HepG2 (cell line): ENCODE measurements at regions not wholly inside any gene's neighbourhood (a gene's known extent, or its start where the extent isn't known, plus 50 kb on each side); places are given as distances from the start of the nearest gene placed in this dataset.

Experiments used
- ATAC-seq: fragments of 200-7000 bp; cut with Tn5 transposase; 3 replicates; pipeline ENCODE4 v1.9.1; 2020; ENCODE audit warnings: mild to moderate bottlenecking, moderate library complexity
- BruUV-seq: library from RNA; stranded (reverse); fragments of 400-500 nt; replicated peaks from 2 replicates; lab custom pipeline; 2021; lab: Mats Ljungman, UMichigan
- CTCF ChIA-PET: fragments of 300-600 bp; formaldehyde crosslinking; extraction: SDS; loops from one replicate; lab custom pipeline; 2021; ENCODE audit warnings: low total read pairs, inconsistent platforms, low intra/inter-chr PET ratio; lab: Yijun Ruan, JAX
- POLR2A ChIA-PET: fragments of 350-600 bp; sonication (Branson Sonifier 250); formaldehyde crosslinking; loops from one replicate; lab custom pipeline; 2020; ENCODE audit warnings: antibody characterized with exemption, inconsistent platforms; lab: Yijun Ruan, JAX
- DNase-seq: peaks from one replicate; pipeline ENCODE4 v3.0.0-alpha.2; 2015; ENCODE audit warnings: low spot score
- FAIRE-seq: peaks from 3 replicates; lab custom pipeline; 2011; peaks lifted over from hg19 to GRCh38; lab: Jason Lieb, UNC
- H2AFZ ChIP-seq: one replicate; pipeline ENCODE4 v1.6.1; 2011; ENCODE audit warnings: low read length, inconsistent platforms
- H3K27ac ChIP-seq: fragments of 300-600 bp; 3 replicates; pipeline ENCODE4 v1.8.0; 2011; ENCODE audit warnings: mixed run types, mild to moderate bottlenecking, mixed read lengths, low read length, inconsistent platforms; ENCODE audit not compliant: insufficient read depth; ENCODE audit errors: extremely low read length
- H3K27me3 ChIP-seq, 2 experiments: fragments of 200-600 bp in 1 of 2; 2 replicates in 1 of 2; 3 replicates in 1 of 2; pipeline versions ENCODE4 v1.6.0 to v1.8.0; 2011; ENCODE audit warnings: low read length in 2 of 2, mild to moderate bottlenecking in 2 of 2, moderate library complexity in 2 of 2, inconsistent platforms in 1 of 2; ENCODE audit not compliant: insufficient read depth in 2 of 2, control insufficient read depth in 1 of 2
- H3K36me3 ChIP-seq, 2 experiments: fragments of 200-600 bp in 1 of 2; replicated peaks in 1 of 2; 2 replicates in 1 of 2; 3 replicates in 1 of 2; pipeline versions ENCODE4 v1.5.1 to v1.8.0; 2011; ENCODE audit warnings: low read length in 2 of 2, inconsistent platforms in 1 of 2; ENCODE audit not compliant: insufficient read depth in 2 of 2, control insufficient read depth in 1 of 2
- H3K4me1 ChIP-seq: 2 replicates; pipeline ENCODE4 v1.5.1; 2012; ENCODE audit warnings: low read length, inconsistent platforms; ENCODE audit not compliant: insufficient read depth
- H3K4me2 ChIP-seq: 2 replicates; pipeline ENCODE4 v1.6.0; 2011; ENCODE audit warnings: low read depth, low read length, inconsistent platforms
- H3K4me3 ChIP-seq, 3 experiments: fragments of 200-600 bp in 1 of 3; sonication (generic), shearing (Covaris generic) in 1 of 3; replicated peaks in 1 of 3; 2 replicates each; pipeline ENCODE4 v1.5.1; 2011 to 2016; ENCODE audit warnings: low read length in 3 of 3, inconsistent platforms in 2 of 3, low read depth in 2 of 3, mild to moderate bottlenecking in 2 of 3, control low read depth in 1 of 3, mixed read lengths in 1 of 3; ENCODE audit not compliant: insufficient read depth in 1 of 3
- H3K79me2 ChIP-seq: one replicate; pipeline ENCODE4 v1.6.1; 2011; ENCODE audit warnings: low read length, inconsistent platforms; ENCODE audit not compliant: insufficient read depth
- H3K9ac ChIP-seq: 2 replicates; pipeline ENCODE4 v1.6.0; 2011; ENCODE audit warnings: mild to moderate bottlenecking, low read depth, low read length, inconsistent platforms; ENCODE audit not compliant: insufficient read depth
- H3K9me3 ChIP-seq: 2 replicates; pipeline ENCODE4 v1.5.1; 2012; ENCODE audit warnings: mild to moderate bottlenecking, low read length
- H4K20me1 ChIP-seq: 2 replicates; pipeline ENCODE4 v1.6.0; 2011; ENCODE audit warnings: inconsistent platforms, mild to moderate bottlenecking, low read length, moderate library complexity; ENCODE audit not compliant: insufficient read depth
- MTA1 ChIP-seq: sonication (generic); formaldehyde crosslinking; IDR thresholded peaks from 2 replicates; pipeline ENCODE4 v1.4.0; 2020; ENCODE audit warnings: missing genetic modification reagents, mild to moderate bottlenecking, borderline replicate concordance
- POLR2A ChIP-seq, 2 experiments: IDR thresholded peaks; 2 replicates each; pipeline ENCODE4 v1.6.1; 2011; ENCODE audit warnings: low read depth in 2 of 2, low read length in 2 of 2, mild to moderate bottlenecking in 1 of 2, moderate library complexity in 1 of 2; ENCODE audit not compliant: insufficient read depth in 1 of 2
- SRSF4 ChIP-seq: fragments of 200-400 bp; formaldehyde crosslinking; IDR thresholded peaks from one replicate; pipeline ENCODE4 v1.6.1; 2018; ENCODE audit warnings: mild to moderate bottlenecking, low read depth, low read length, moderate library complexity; ENCODE audit not compliant: poor library complexity, severe bottlenecking
- TEAD2 ChIP-seq: sonication (generic); formaldehyde crosslinking; IDR thresholded peaks from 2 replicates; pipeline ENCODE4 v1.9.0; 2021; ENCODE audit warnings: missing genetic modification reagents
- WGBS: methylation state at CpG from one replicate; pipeline ENCODE4 v1.1.6; 2017; ENCODE audit warnings: low lambda C conversion rate; 5-methylcytosine and 5-hydroxymethylcytosine counted together
- in situ Hi-C: cut with HindIII; loops from 2 replicates; pipeline ENCODE4 v1.10.0; 2017; ENCODE audit warnings: low pct_unique_long_range_greater_than_20kb; ENCODE audit not compliant: extremely low pct_ligation_motif_present
- intact Hi-C: fragments of 100-400 bp; cut with micrococcal nuclease; formaldehyde crosslinking; loops from one replicate; pipeline ENCODE4 v1.10.0; 2022; ENCODE audit not compliant: unreplicated experiment
- TF ChIP-seq, protein P1 (sequence below): sonication (generic); formaldehyde crosslinking; conservative IDR thresholded peaks from 2 replicates; pipeline ENCODE4 v1.4.0; 2020; ENCODE audit warnings: missing genetic modification reagents
- TF ChIP-seq, protein P2 (sequence below): sonication (generic); formaldehyde crosslinking; IDR thresholded peaks from 2 replicates; pipeline ENCODE4 v1.5.1; 2020; ENCODE audit warnings: mild to moderate bottlenecking, missing genetic modification reagents, moderate library complexity
- TF ChIP-seq, protein P3 (sequence below): sonication (generic); formaldehyde crosslinking; IDR thresholded peaks from 2 replicates; pipeline ENCODE4 v1.5.1; 2020; ENCODE audit warnings: mild to moderate bottlenecking, missing genetic modification reagents, moderate library complexity
- TF ChIP-seq, protein P4 (sequence below): IDR thresholded peaks from 2 replicates; pipeline ENCODE4 v1.6.1; 2012; ENCODE audit warnings: low read length, improper control_type of control experiment
- TF ChIP-seq, protein P5 (sequence below): IDR thresholded peaks from 2 replicates; pipeline ENCODE4 v1.6.1; 2018; ENCODE audit warnings: missing genetic modification reagents

DNA sequence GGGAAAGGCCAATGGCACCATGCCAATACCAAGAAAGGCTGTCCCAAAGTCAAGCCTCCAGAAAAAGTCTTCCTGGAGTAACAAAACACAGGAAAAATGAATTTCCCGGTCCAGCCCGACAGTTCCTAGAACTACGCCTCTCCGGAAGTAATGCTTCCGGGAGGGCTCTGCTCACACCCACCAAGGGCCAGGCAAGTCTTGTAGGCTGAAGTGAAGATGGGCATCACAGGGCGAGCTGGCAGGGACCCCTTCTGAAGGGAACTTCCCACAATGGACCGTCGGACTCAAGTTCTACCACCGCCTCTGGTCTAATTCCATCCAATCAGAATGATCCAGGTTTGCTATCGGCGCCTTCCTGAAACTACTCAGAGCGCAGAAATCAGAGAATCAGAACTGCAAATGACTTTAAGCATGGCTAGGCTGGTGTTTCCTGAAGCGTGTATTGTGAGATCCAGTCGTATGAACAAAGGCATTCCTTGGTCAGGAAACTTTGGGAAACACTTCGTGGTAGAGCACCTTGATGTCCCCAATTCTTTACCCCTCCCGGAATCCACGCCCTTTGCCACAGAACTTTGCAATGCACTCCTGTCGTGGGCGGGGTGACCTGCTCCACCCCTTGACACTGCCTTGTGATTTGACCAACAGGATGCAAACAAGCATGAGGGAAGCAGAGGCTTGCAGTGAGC, 127.8 kb downstream of the BCOR start (continued):
- TF ChIP-seq, protein P1, sequence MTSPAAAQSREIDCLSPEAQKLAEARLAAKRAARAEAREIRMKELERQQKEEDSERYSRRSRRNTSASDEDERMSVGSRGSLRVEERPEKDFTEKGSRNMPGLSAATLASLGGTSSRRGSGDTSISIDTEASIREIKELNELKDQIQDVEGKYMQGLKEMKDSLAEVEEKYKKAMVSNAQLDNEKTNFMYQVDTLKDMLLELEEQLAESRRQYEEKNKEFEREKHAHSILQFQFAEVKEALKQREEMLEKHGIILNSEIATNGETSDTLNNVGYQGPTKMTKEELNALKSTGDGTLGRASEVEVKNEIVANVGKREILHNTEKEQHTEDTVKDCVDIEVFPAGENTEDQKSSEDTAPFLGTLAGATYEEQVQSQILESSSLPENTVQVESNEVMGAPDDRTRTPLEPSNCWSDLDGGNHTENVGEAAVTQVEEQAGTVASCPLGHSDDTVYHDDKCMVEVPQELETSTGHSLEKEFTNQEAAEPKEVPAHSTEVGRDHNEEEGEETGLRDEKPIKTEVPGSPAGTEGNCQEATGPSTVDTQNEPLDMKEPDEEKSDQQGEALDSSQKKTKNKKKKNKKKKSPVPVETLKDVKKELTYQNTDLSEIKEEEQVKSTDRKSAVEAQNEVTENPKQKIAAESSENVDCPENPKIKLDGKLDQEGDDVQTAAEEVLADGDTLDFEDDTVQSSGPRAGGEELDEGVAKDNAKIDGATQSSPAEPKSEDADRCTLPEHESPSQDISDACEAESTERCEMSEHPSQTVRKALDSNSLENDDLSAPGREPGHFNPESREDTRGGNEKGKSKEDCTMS (CRISPR knock-in tag), result no peak
- TF ChIP-seq, protein P2, sequence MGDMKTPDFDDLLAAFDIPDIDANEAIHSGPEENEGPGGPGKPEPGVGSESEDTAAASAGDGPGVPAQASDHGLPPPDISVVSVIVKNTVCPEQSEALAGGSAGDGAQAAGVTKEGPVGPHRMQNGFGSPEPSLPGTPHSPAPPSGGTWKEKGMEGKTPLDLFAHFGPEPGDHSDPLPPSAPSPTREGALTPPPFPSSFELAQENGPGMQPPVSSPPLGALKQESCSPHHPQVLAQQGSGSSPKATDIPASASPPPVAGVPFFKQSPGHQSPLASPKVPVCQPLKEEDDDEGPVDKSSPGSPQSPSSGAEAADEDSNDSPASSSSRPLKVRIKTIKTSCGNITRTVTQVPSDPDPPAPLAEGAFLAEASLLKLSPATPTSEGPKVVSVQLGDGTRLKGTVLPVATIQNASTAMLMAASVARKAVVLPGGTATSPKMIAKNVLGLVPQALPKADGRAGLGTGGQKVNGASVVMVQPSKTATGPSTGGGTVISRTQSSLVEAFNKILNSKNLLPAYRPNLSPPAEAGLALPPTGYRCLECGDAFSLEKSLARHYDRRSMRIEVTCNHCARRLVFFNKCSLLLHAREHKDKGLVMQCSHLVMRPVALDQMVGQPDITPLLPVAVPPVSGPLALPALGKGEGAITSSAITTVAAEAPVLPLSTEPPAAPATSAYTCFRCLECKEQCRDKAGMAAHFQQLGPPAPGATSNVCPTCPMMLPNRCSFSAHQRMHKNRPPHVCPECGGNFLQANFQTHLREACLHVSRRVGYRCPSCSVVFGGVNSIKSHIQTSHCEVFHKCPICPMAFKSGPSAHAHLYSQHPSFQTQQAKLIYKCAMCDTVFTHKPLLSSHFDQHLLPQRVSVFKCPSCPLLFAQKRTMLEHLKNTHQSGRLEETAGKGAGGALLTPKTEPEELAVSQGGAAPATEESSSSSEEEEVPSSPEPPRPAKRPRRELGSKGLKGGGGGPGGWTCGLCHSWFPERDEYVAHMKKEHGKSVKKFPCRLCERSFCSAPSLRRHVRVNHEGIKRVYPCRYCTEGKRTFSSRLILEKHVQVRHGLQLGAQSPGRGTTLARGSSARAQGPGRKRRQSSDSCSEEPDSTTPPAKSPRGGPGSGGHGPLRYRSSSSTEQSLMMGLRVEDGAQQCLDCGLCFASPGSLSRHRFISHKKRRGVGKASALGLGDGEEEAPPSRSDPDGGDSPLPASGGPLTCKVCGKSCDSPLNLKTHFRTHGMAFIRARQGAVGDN (CRISPR knock-in tag), result no peak
- TF ChIP-seq SRSF4 (no peak), TEAD2 (CRISPR knock-in tag) (no peak)
- TF ChIP-seq, all 625 proteins: peak for 0

DNA sequence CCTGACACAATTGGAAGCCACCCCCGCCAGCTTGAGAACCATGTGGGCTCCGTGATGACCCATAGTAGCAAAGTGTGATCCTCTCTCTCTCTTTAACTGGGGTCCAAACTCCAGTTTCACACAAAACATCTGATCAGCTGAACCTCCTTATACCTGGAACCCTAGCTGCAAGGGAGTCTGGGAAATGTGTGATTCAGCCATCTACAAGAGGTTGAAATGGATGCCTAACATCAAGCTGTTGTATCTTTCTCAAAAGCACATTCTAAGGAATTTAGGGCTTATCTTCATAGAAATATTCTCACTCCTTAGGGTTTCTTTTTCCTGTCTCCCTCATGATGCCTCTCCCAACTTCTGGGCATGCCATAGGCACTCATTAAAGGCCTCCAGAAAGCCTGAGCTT, 126.0 kb downstream of the BCOR start:
- no CpG with 5 or more reads among the region's 2 CpGs for whole genome bisulfite sequencing
- Histone ChIP-seq H3K9me3 (peaks cover 4% of the 10 kb centered on the region; the same call in 1 of the 2 replicates), H3K9ac (no peak overlapping the region), H4K20me1 (no peaks in the 10 kb centered on the region), H2AFZ (no peak overlapping the region), H3K79me2 (no peaks in the 10 kb centered on the region), H3K36me3 (no peaks in the 10 kb centered on the region), H3K4me2 (no peak overlapping the region), H3K4me1 (peaks cover 62% of the 10 kb centered on the region), H3K27me3 (no peaks in the 10 kb centered on the region), H3K27ac (no peak overlapping the region), H3K4me3 (no peak overlapping the region)
- no peak for FAIRE-seq
- no TSS peak for BruUV-seq
- in situ Hi-C loops (no loop called here), intact Hi-C loops (no loop called here)
- no peak for DNase-seq
- ChIA-PET CTCF (no interaction called here), POLR2A (no interaction called here)
- no peak for ATAC-seq
- TF ChIP-seq POLR2A (IDR thresholded peaks at IDR 0.05; ENCODE audit: insufficient read depth in 1 of 2, low read depth in 2 of 2, low read length in 2 of 2) (no peak), MTA1 (no peak)
- TF ChIP-seq, protein P3, sequence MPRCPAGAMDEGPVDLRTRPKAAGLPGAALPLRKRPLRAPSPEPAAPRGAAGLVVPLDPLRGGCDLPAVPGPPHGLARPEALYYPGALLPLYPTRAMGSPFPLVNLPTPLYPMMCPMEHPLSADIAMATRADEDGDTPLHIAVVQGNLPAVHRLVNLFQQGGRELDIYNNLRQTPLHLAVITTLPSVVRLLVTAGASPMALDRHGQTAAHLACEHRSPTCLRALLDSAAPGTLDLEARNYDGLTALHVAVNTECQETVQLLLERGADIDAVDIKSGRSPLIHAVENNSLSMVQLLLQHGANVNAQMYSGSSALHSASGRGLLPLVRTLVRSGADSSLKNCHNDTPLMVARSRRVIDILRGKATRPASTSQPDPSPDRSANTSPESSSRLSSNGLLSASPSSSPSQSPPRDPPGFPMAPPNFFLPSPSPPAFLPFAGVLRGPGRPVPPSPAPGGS (CRISPR knock-in tag), result no peak
- TF ChIP-seq, protein P4, sequence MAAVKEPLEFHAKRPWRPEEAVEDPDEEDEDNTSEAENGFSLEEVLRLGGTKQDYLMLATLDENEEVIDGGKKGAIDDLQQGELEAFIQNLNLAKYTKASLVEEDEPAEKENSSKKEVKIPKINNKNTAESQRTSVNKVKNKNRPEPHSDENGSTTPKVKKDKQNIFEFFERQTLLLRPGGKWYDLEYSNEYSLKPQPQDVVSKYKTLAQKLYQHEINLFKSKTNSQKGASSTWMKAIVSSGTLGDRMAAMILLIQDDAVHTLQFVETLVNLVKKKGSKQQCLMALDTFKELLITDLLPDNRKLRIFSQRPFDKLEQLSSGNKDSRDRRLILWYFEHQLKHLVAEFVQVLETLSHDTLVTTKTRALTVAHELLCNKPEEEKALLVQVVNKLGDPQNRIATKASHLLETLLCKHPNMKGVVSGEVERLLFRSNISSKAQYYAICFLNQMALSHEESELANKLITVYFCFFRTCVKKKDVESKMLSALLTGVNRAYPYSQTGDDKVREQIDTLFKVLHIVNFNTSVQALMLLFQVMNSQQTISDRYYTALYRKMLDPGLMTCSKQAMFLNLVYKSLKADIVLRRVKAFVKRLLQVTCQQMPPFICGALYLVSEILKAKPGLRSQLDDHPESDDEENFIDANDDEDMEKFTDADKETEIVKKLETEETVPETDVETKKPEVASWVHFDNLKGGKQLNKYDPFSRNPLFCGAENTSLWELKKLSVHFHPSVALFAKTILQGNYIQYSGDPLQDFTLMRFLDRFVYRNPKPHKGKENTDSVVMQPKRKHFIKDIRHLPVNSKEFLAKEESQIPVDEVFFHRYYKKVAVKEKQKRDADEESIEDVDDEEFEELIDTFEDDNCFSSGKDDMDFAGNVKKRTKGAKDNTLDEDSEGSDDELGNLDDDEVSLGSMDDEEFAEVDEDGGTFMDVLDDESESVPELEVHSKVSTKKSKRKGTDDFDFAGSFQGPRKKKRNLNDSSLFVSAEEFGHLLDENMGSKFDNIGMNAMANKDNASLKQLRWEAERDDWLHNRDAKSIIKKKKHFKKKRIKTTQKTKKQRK, result no peak
- TF ChIP-seq, protein P5, sequence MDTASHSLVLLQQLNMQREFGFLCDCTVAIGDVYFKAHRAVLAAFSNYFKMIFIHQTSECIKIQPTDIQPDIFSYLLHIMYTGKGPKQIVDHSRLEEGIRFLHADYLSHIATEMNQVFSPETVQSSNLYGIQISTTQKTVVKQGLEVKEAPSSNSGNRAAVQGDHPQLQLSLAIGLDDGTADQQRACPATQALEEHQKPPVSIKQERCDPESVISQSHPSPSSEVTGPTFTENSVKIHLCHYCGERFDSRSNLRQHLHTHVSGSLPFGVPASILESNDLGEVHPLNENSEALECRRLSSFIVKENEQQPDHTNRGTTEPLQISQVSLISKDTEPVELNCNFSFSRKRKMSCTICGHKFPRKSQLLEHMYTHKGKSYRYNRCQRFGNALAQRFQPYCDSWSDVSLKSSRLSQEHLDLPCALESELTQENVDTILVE (CRISPR knock-in tag), result no peak
